Stimulated activated CD4-positive, alpha-beta T cell treated with anti-CD3 and anti-CD28 coated beads, TNF-alpha, amount 100 ng/mL, for 1 hour (primary cell): ENCODE measurements at regions not wholly inside any gene's neighbourhood (a gene's known extent, or its start where the extent isn't known, plus 50 kb on each side); places are given as distances from the start of the nearest gene placed in this dataset.
"Not testable (repeated sequence)": the region's sequence is repeated elsewhere in the genome, so short reads cannot be mapped to it uniquely, and the experiment has no call there.

Experiments used
- DNase-seq, 3 donors: peaks; one replicate each; pipeline ENCODE4 v3.0.0-alpha.2; 2020; ENCODE audit warnings: low read depth in 3 of 3, low spot score in 1 of 3

DNA sequence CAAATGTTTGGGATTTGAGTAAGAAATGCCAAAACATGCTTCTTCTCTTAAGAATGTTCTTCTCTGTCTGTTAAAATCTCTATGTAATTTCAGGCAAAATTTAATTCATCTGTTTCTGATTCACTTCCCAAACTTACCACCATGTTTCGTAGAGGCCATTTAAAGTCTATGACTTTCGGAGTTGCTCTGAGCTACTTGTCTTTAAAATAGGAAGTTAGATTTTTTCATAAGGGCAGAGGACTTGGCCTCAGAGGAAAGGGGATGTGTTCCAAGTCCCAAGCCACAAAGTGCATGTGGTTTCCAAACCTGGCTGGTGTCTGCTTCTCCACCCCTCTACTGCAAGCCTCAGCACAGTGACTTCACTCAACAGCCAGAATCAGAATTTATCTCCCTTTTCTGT is 111.3 kb upstream of the ADRA1B start:
- no peak for DNase-seq

DNA sequence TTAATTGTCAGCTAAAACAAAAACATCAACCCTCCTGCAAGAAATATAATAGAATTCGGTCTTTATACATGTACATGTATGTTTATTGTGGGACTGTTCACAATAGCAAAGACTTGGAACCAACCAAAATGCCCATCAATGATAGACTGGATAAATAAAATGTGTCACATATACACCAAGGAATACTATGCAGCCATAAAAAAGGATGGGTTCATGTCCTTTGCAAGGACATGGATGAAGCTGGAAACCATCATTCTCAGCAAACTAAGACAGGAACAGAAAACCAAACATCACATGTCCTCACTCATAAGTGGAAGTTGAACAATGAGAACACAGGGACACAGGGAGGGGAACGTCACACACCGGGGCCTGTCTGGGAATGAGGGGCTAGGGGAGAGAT is 109.1 kb upstream of the ADRA1B start:
- not testable (repeated sequence) for DNase-seq

DNA sequence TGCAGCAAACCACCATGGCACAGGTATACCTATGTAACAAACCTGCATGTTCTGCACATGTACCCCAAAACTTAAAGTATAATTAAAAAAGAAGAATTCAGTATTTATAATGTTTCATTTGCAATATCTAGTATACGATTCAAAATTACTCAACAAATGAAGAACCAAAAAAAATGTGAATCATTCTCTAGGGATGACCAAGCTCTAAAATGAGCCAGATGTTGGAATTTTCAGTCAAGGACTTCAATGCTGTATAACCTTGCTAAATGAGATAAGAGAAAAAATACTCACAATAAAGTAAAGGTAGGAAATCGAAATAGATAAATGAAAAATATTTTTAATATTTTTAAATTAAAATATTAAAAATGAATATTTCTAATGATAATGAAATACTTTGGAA is 108.7 kb upstream of the ADRA1B start:
- no peak for DNase-seq

DNA sequence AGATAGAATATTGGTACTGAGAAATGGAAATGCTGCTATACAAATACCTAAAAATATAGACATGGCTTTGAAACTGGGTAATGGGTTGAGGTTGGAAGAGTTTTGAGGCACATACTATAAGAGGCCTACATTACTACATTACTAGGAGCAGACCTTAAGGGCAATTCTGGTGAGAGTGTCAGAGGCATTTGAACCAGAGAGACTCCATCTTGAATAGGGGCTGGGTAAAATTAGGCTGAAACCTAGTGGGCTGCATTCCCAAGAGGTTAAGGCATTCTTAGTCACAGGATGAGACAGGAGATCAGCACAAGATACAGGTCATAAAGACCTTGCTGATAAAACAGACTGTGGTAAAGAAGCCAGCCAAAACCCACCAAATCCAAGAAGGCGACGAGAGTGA is 104.6 kb upstream of the ADRA1B start:
- no peak for DNase-seq

- DNase-seq: not testable (repeated sequence)
These were observed 103.5 kb upstream of the ADRA1B start for GRCh38 chr5:159812759-159813158.

GRCh38 chr5:159814222-159814621 is 102.1 kb upstream of the ADRA1B start:
- DNase-seq: no peak

- DNase-seq: no peak
These were observed 101.3 kb upstream of the ADRA1B start for GRCh38 chr5:159814805-159815585.

DNA sequence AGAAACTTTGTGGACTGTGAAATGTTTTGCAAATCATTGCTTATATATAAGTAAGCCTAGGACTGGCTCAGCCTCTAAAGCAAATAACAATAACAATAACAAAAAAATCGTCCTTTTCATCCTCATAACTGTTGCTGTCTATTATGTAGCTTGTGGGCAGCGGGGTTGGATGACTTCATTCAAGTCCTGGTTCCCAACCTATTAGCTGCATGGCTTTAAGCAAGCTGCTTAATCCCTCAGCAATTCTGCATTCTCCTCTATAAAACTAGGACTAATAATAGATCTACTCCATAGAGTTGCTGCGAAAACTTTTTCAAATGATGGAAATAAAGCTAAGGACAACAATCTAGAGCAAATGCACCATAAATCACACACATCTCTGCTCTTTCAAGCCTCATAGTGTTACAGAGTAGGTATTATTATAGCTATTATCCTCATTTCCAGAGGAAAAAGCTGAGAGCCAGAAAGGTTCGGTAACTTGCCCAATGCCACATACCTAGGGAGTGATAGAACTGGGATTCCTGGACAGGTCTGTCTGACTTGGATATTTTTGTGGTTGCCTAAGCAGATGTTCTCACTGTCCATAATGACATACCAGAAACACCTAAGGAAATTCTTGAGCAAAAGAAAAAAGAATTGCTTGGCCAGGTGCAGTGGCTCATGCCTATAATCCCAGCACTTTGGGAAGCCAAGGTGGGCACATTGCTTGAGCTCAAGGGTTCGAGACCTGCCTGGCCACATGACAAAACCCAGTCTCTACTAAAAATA is 98.8 kb upstream of the ADRA1B start:
- DNase-seq: no peak

DNA sequence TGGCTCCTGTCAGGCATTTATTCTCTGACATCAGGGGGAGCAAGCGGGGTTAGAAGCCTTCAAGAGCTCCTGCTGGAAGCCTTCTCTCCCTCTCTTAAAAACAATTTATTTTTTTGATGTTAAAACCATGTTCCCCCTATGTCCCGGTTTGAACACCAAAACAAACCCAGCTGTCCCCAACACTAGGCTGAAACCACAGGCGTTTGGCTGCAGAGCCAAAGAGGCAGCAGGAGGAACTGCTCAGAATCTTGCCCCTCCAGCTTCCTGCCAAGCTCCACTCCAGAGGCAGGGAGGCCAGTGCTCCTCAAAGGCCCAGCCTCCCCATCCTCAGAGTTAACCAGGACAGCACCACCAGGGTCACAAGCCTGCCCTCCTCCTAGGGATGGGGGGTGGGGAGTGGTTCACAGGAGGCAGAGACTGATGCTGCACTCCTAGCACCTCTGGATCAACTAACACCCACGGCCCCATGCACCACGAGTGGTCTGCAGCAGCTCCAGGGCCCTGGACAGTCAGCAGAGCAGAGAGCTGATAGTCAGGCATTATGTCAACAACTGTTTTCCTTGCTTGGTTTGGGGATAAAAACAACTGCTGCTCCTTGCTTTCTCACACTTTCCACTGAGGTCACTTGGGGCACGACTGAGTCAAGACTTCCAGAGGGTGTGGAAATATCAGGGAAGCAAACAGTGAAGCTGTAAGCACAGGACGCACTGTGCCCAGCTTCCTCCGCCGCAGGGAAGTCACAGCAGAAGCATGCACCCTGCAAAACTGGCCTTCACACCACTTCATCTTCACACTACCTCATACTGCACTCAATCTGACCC is 96.5 kb upstream of the ADRA1B start:
- DNase-seq: no peak

GRCh38 chr5:159820692-159821091 is 95.6 kb upstream of the ADRA1B start:
- DNase-seq: no peak

- no peak for DNase-seq
These were observed 94.8 kb upstream of the ADRA1B start for GRCh38 chr5:159821461-159821940.

- DNase-seq: no peak
These were observed 91.8 kb upstream of the ADRA1B start for GRCh38 chr5:159824188-159825161.

DNA sequence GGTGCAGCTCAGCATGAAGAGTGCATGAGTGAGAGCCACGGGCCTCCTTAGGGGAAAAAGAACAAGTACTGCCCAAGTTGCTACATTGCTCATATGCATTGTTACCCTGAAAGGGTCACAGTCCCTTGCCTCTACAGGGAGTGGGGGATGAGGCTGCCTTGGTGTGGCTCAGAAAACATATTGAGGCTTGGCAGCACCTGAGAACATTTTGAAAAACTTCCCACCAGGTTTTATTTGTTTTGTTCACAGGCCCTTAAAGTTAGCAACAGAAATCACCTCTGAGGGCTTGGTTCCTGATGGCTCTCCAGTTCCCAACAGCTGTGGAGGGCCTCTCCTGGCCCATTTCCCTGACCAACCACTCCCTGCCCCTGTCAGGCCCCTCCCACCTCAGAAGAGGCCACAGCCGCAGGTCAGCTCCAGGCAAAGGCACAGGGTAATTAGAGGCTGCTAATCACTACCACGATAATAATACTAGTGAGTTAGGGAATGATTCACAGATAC is 90.7 kb upstream of the ADRA1B start:
- no peak for DNase-seq

GRCh38 chr5:159826351-159827214 is 89.7 kb upstream of the ADRA1B start:
- no peak for DNase-seq

- no peak for DNase-seq
These were observed 88.4 kb upstream of the ADRA1B start for GRCh38 chr5:159827861-159828260.

- DNase-seq: no peak
These were observed 84.2 kb upstream of the ADRA1B start for GRCh38 chr5:159832073-159832472.

DNA sequence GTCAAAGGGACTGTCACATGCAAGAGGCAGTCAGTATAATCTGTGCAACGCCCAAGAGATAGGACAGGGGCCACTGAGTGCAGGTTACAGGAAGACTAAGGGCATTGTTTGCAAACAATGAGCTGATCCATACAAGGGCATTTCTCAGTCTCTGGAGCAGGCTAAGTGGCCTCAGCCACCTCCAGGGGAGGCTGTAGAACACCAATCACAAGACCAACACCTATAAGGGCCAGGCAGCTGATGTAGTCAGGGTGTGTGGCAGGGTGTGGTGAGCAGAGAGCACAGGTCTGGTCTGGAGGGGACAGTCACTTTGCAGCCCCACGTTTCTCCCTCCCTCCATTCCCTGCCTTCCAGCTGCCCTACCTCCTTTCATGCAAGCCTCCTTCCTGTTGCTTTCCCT is 83.2 kb upstream of the ADRA1B start:
- no peak for DNase-seq

GRCh38 chr5:159833846-159834245 is 82.4 kb upstream of the ADRA1B start:
- DNase-seq: no peak

GRCh38 chr5:159835548-159835947 is 80.7 kb upstream of the ADRA1B start:
- no peak for DNase-seq
